ENCODE measurements at regions not wholly inside any gene's neighbourhood (a gene's known extent, or its start where the extent isn't known, plus 50 kb on each side); places are given as distances from the start of the nearest gene placed in this dataset.

GRCh38 chr14:97779140-97779539 lies 982.0 kb downstream of the VRK1 start:
- no peak for TF ChIP-seq EZH2 (IDR thresholded peaks at IDR 0.05; ENCODE audit: insufficient read depth, poor library complexity, severe bottlenecking)
- no peak for TF ChIP-seq EZH2phosphoT487 (IDR thresholded peaks at IDR 0.05; ENCODE audit: insufficient read depth, low read depth)

Data from GM23248 (cell line).